ENCODE measurements at regions not wholly inside any gene's neighbourhood (a gene's known extent, or its start where the extent isn't known, plus 50 kb on each side); places are given as distances from the start of the nearest gene placed in this dataset.
A peak's percentile ranks its signal among the peaks of the same experiment; 100 is the strongest.
"Not testable (repeated sequence)": the region's sequence is repeated elsewhere in the genome, so short reads cannot be mapped to it uniquely, and the experiment has no call there.

- no peak for TF ChIP-seq CTCF (conservative IDR thresholded peaks at IDR 0.05)
- H3K27ac ChIP-seq = no peak overlapping the region
Observed at GRCh38 chr1:228841632-228842031, 106.4 kb downstream of the RHOU start.

- TF ChIP-seq CTCF (conservative IDR thresholded peaks at IDR 0.05) = no peak
- no peak overlapping the region for H3K27ac ChIP-seq
Observed at GRCh38 chr1:228842094-228842775, 107.0 kb downstream of the RHOU start.

GRCh38 chr1:228845101-228845500 lies 109.8 kb downstream of the RHOU start:
- H3K27ac ChIP-seq = no peak overlapping the region
- TF ChIP-seq CTCF (conservative IDR thresholded peaks at IDR 0.05) = no peak

GRCh38 chr1:228846952-228847351 lies 111.7 kb downstream of the RHOU start:
- no peak overlapping the region for H3K27ac ChIP-seq
- no peak for TF ChIP-seq CTCF (conservative IDR thresholded peaks at IDR 0.05)

- not testable (repeated sequence) for H3K27ac ChIP-seq
Observed at GRCh38 chr1:228847451-228847850, 112.2 kb downstream of the RHOU start.

GRCh38 chr1:228848406-228848805 lies 113.1 kb downstream of the RHOU start:
- no peak for TF ChIP-seq CTCF (conservative IDR thresholded peaks at IDR 0.05)
- H3K27ac ChIP-seq = peak overlapping the region; percentile 24; the same call in 1 of the 2 replicates

- peak overlapping the region; percentile 24; the same call in 1 of the 2 replicates for H3K27ac ChIP-seq
- no peak for TF ChIP-seq CTCF (conservative IDR thresholded peaks at IDR 0.05)
Observed at GRCh38 chr1:228849011-228849541, 113.8 kb downstream of the RHOU start.
